ENCODE measurements at regions not wholly inside any gene's neighbourhood (a gene's known extent, or its start where the extent isn't known, plus 50 kb on each side); places are given as distances from the start of the nearest gene placed in this dataset.

DNA sequence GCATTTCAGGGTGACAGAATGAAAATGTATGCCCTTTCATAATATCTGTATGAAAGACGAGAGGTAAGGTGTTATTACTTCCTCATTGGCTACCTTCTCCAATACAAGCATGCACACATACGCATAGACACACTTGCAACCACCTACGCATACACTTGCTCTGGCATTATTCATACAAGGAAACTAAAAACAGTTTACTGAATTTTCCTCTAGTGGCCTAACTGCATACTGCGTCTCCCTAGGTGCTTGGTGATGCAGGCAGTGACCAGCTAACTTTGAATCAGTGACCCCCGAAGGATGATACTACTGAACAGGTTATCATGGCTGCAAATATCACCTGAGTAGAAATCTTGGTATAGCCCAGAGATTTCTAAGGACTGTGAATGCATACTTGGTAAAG is 593.1 kb downstream of the PKHD1 start:
- TF ChIP-seq EZH2 (IDR thresholded peaks at IDR 0.05; ENCODE audit: low read length, missing control alignments): no peak
- TF ChIP-seq, protein P1, sequence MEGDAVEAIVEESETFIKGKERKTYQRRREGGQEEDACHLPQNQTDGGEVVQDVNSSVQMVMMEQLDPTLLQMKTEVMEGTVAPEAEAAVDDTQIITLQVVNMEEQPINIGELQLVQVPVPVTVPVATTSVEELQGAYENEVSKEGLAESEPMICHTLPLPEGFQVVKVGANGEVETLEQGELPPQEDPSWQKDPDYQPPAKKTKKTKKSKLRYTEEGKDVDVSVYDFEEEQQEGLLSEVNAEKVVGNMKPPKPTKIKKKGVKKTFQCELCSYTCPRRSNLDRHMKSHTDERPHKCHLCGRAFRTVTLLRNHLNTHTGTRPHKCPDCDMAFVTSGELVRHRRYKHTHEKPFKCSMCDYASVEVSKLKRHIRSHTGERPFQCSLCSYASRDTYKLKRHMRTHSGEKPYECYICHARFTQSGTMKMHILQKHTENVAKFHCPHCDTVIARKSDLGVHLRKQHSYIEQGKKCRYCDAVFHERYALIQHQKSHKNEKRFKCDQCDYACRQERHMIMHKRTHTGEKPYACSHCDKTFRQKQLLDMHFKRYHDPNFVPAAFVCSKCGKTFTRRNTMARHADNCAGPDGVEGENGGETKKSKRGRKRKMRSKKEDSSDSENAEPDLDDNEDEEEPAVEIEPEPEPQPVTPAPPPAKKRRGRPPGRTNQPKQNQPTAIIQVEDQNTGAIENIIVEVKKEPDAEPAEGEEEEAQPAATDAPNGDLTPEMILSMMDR (conservative IDR thresholded peaks at IDR 0.05 in 1 of 2, IDR thresholded peaks at IDR 0.05 in 1 of 2; ENCODE audit: low read depth in 1 of 2, low read length in 2 of 2): no peak
